Nephron (organoid): ENCODE measurements at regions not wholly inside any gene's neighbourhood (a gene's known extent, or its start where the extent isn't known, plus 50 kb on each side); places are given as distances from the start of the nearest gene placed in this dataset.

Experiments used
- H3K27ac Mint-ChIP-seq, 3 experiments: 2 replicates each; pipeline ENCODE4 v1.8.0; 2020; ENCODE audit warnings: mixed read lengths in 3 of 3, mild to moderate bottlenecking in 2 of 3, moderate library complexity in 1 of 3
- H3K27me3 Mint-ChIP-seq: 2 replicates; pipeline ENCODE4 v1.8.0; 2021; ENCODE audit warnings: low read depth, mild to moderate bottlenecking, moderate library complexity, mixed read lengths
- H3K36me3 Mint-ChIP-seq: 2 replicates; pipeline ENCODE4 v1.8.0; 2020; ENCODE audit warnings: low read depth, mixed read lengths
- H3K4me1 Mint-ChIP-seq: 2 replicates; pipeline ENCODE4 v1.8.0; 2020; ENCODE audit warnings: mixed read lengths
- H3K4me3 Mint-ChIP-seq, 3 experiments: 2 replicates each; pipeline ENCODE4 v1.8.0; 2020; ENCODE audit warnings: mild to moderate bottlenecking in 3 of 3, mixed read lengths in 3 of 3, moderate library complexity in 2 of 3
- H3K9me3 Mint-ChIP-seq: 2 replicates; pipeline ENCODE4 v1.8.0; 2020; ENCODE audit warnings: mixed read lengths
- CTCF ChIP-seq, 3 experiments: fragments of 200-600 bp; sonication (generic); IDR thresholded peaks; one replicate each; pipeline ENCODE4 v1.5.0; 2021; ENCODE audit warnings: antibody characterized with exemption in 3 of 3; ENCODE audit not compliant: unreplicated experiment in 3 of 3

- Mint-ChIP-seq H3K4me3 (no peak overlapping the region), H3K27me3 (no peaks in the 10 kb centered on the region), H3K36me3 (no peaks in the 10 kb centered on the region), H3K9me3 (peaks cover 5% of the 10 kb centered on the region), H3K27ac (no peak overlapping the region), H3K4me1 (peaks cover 9% of the 10 kb centered on the region)
- no peak for TF ChIP-seq CTCF (IDR thresholded peaks at IDR 0.05; ENCODE audit: unreplicated experiment in 3 of 3)
These were observed 140.7 kb downstream of the PFKFB3 start for GRCh38 chr10:6343305-6344010.

- Mint-ChIP-seq H3K36me3 (no peaks in the 10 kb centered on the region), H3K4me3 (no peak overlapping the region), H3K27me3 (peaks cover 4% of the 10 kb centered on the region), H3K4me1 (peaks cover 10% of the 10 kb centered on the region), H3K9me3 (peaks cover 5% of the 10 kb centered on the region), H3K27ac (no peak overlapping the region)
- TF ChIP-seq CTCF (IDR thresholded peaks at IDR 0.05; ENCODE audit: unreplicated experiment in 3 of 3) = no peak
These were observed 142.7 kb downstream of the PFKFB3 start for GRCh38 chr10:6345404-6345803.

- H3K4me3 Mint-ChIP-seq = no peak overlapping the region
- TF ChIP-seq CTCF (IDR thresholded peaks at IDR 0.05; ENCODE audit: unreplicated experiment in 3 of 3) = no peak
These were observed 143.9 kb downstream of the PFKFB3 start for GRCh38 chr10:6346631-6347030.

GRCh38 chr10:6347391-6347951 is 144.7 kb downstream of the PFKFB3 start:
- no peaks in the 10 kb centered on the region for H3K36me3 Mint-ChIP-seq
- peaks cover 4% of the 10 kb centered on the region for H3K27me3 Mint-ChIP-seq
- peaks cover 10% of the 10 kb centered on the region for H3K4me1 Mint-ChIP-seq
- H3K9me3 Mint-ChIP-seq = peaks cover 5% of the 10 kb centered on the region
- H3K27ac Mint-ChIP-seq = peak overlapping the region in 2 of 3 experiments; percentile 50 to 63
- H3K4me3 Mint-ChIP-seq = no peak overlapping the region
- TF ChIP-seq CTCF (IDR thresholded peaks at IDR 0.05; ENCODE audit: unreplicated experiment in 3 of 3) = no peak

More at GRCh38 chr10:6346631-6347030, 143.9 kb downstream of the PFKFB3 start:
- Mint-ChIP-seq H3K9me3 (peaks cover 5% of the 10 kb centered on the region), H3K27ac (no peak overlapping the region), H3K4me1 (peaks cover 10% of the 10 kb centered on the region), H3K36me3 (no peaks in the 10 kb centered on the region), H3K27me3 (peaks cover 4% of the 10 kb centered on the region)

GRCh38 chr10:6348096-6348874 is 145.6 kb downstream of the PFKFB3 start:
- no peak for TF ChIP-seq CTCF (IDR thresholded peaks at IDR 0.05; ENCODE audit: unreplicated experiment in 3 of 3)
- Mint-ChIP-seq H3K27ac (peak overlapping the region in 2 of 3 experiments; percentile 42 to 50), H3K27me3 (peaks cover 4% of the 10 kb centered on the region), H3K36me3 (no peaks in the 10 kb centered on the region), H3K4me3 (no peak overlapping the region), H3K9me3 (peaks cover 5% of the 10 kb centered on the region), H3K4me1 (peaks cover 10% of the 10 kb centered on the region)
